Fibroblast of mammary gland (primary cell): ENCODE measurements at regions not wholly inside any gene's neighbourhood (a gene's known extent, or its start where the extent isn't known, plus 50 kb on each side); places are given as distances from the start of the nearest gene placed in this dataset.

ENCODE experiments used
- DNase-seq: peaks from one replicate; pipeline ENCODE4 v3.0.0-alpha.2; 2010; ENCODE audit warnings: low read depth
- H3K4me3 ChIP-seq: 2 replicates; pipeline ENCODE4 v1.5.1; 2011; ENCODE audit warnings: low read depth, mild to moderate bottlenecking, low read length, moderate library complexity; ENCODE audit not compliant: control insufficient read depth
- CTCF ChIP-seq: conservative IDR thresholded peaks from 2 replicates; pipeline ENCODE4 v1.5.1; 2011; ENCODE audit warnings: low read depth, low read length, inconsistent platforms; ENCODE audit not compliant: control insufficient read depth, insufficient read depth

- TF ChIP-seq CTCF: no peak
- no peak overlapping the region for H3K4me3 ChIP-seq
- no peak for DNase-seq
Observed at GRCh38 chr4:54861201-54861600, 203.4 kb downstream of the KIT start.

- H3K4me3 ChIP-seq: no peak overlapping the region
- no peak for DNase-seq
- no peak for TF ChIP-seq CTCF
Observed at GRCh38 chr4:54855191-54855854, 197.6 kb downstream of the KIT start.

- TF ChIP-seq CTCF: no peak
- DNase-seq: no peak
- H3K4me3 ChIP-seq: no peak overlapping the region
Observed at GRCh38 chr4:54852602-54853001, 194.8 kb downstream of the KIT start.

GRCh38 chr4:54852054-54852453 is 194.3 kb downstream of the KIT start:
- H3K4me3 ChIP-seq: no peak overlapping the region
- DNase-seq: no peak
- TF ChIP-seq CTCF: no peak

- TF ChIP-seq CTCF: no peak
- DNase-seq: no peak
- no peak overlapping the region for H3K4me3 ChIP-seq
Observed at GRCh38 chr4:54844911-54845310, 187.2 kb downstream of the KIT start.

GRCh38 chr4:54843946-54844345 is 186.2 kb downstream of the KIT start:
- no peak overlapping the region for H3K4me3 ChIP-seq
- TF ChIP-seq CTCF: no peak

GRCh38 chr4:54843106-54843505 is 185.3 kb downstream of the KIT start:
- TF ChIP-seq CTCF: no peak
- no peak for DNase-seq
- no peak overlapping the region for H3K4me3 ChIP-seq

More at GRCh38 chr4:54843946-54844345, 186.2 kb downstream of the KIT start:
- DNase-seq: no peak
